ENCODE measurements at regions not wholly inside any gene's neighbourhood (a gene's known extent, or its start where the extent isn't known, plus 50 kb on each side); places are given as distances from the start of the nearest gene placed in this dataset.

GRCh38 chr17:33611532-33611931 lies 318.4 kb upstream of the ASIC2 start:
- no peak overlapping the region for H3K27ac ChIP-seq
- TF ChIP-seq CTCF (conservative IDR thresholded peaks at IDR 0.05) (no peak), ZFX (IDR thresholded peaks at IDR 0.05) (no peak)

GRCh38 chr17:33615861-33616260 lies 322.8 kb upstream of the ASIC2 start:
- TF ChIP-seq ZFX (IDR thresholded peaks at IDR 0.05) (no peak), CTCF (conservative IDR thresholded peaks at IDR 0.05) (no peak)
- H3K27ac ChIP-seq, result no peak overlapping the region

- TF ChIP-seq ZFX (IDR thresholded peaks at IDR 0.05) (no peak), CTCF (conservative IDR thresholded peaks at IDR 0.05) (no peak)
These were observed 330.7 kb upstream of the ASIC2 start for GRCh38 chr17:33623841-33624240.

DNA sequence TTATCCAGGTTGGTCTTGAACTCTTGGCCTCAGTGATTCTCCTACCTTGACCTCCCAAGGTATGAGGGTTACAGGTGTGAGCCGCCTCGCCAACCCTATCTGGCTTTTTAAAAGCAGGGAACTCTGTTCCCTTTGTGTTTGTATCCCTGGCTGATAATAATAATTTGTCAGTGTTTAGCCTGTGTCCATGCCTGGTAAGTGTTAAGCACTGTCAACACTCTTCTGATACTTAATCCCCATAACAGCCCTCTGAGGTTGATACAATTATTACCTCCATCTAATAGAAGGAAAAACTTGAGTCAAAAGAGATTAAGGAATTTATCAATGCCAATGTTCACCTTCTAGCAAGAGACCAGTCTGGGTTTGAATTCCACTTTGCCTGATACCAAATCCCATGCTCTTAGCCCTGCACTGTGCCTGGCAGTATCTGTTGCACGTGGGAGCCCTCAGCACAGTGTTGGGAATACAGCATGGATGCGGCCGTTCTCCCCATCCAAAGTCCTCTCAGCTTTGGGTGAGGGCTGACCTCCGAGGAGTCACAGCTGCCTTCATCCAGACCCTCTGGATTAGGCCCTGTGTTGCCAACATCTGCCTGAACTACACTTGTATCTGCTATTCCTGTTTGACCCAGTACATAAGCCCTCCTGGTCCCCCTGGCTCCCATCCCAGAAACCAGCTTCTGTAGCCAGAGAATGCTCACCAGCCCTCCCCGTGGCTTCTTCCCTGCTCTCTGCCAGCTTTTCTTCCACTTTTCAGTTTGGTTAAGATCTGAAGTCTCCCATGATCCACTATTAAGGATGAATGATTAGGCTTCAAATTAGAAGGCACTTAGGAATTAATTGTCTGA lies 335.6 kb upstream of the ASIC2 start:
- no peak overlapping the region for H3K27ac ChIP-seq
- TF ChIP-seq ZFX (IDR thresholded peaks at IDR 0.05), result no peak
- TF ChIP-seq CTCF (conservative IDR thresholded peaks at IDR 0.05), result no peak

More at GRCh38 chr17:33623841-33624240, 330.7 kb upstream of the ASIC2 start:
- H3K27ac ChIP-seq, result no peak overlapping the region

- TF ChIP-seq CTCF (conservative IDR thresholded peaks at IDR 0.05), result no peak
- no peak for TF ChIP-seq ZFX (IDR thresholded peaks at IDR 0.05)
- no peak overlapping the region for H3K27ac ChIP-seq
These were observed 340.4 kb upstream of the ASIC2 start for GRCh38 chr17:33633446-33633845.

- no peak for TF ChIP-seq ZFX (IDR thresholded peaks at IDR 0.05)
- no peak for TF ChIP-seq CTCF (conservative IDR thresholded peaks at IDR 0.05)
- H3K27ac ChIP-seq, result no peak overlapping the region
These were observed 344.4 kb upstream of the ASIC2 start for GRCh38 chr17:33637534-33637933.

- H3K27ac ChIP-seq, result no peak overlapping the region
These were observed 346.2 kb upstream of the ASIC2 start for GRCh38 chr17:33639103-33639880.

More at GRCh38 chr17:33639103-33639880, 346.2 kb upstream of the ASIC2 start:
- no peak for TF ChIP-seq ZFX (IDR thresholded peaks at IDR 0.05)
- no peak for TF ChIP-seq CTCF (conservative IDR thresholded peaks at IDR 0.05)
